ENCODE measurements at regions not wholly inside any gene's neighbourhood (a gene's known extent, or its start where the extent isn't known, plus 50 kb on each side); places are given as distances from the start of the nearest gene placed in this dataset.

DNA sequence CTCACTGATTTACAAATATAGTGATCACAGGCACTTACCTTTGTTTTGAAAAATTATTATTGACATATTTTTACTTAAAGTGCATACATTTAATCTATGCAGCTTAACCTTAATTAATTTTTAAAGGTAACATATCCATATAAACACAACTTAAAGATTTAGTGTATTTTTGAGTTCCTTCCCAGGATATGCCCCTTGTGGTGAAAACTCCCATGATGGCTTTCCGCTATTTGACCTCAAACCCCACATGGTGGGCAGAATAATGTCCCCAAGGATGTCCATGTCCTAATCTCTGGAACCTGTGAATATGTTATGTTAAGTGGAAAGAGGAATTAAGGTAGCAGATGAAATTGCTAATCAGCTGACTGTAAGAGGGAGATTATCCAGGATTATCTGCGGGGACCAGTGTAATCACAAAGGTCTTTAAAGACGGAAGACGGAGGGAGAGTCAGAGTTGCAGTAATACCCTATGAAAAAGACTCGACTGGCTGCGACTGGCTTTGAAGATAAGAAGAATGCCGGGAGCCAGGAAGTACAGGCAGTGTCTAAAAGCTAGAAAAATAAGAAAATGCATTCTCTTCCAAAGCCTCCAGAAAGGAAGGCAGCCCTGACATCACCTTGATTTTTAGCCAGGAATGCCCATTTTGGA is 193.9 kb downstream of the ICE1 start:
- no peaks in the 10 kb centered on the region for H3K9me3 ChIP-seq (replicated peaks; ENCODE audit: control insufficient read depth, insufficient read depth, low read length)
- no peak for FAIRE-seq
- ChIA-PET CTCF (no interaction called here), POLR2A (no interaction called here)
- H3K36me3 ChIP-seq (ENCODE audit: control insufficient read depth in 2 of 2, extremely low read depth in 1 of 2, insufficient read depth in 2 of 2, low read length in 2 of 2): no peaks in the 10 kb centered on the region
- BruUV-seq (replicated peaks): no TSS peak
- TF ChIP-seq JUN (IDR thresholded peaks at IDR 0.05; ENCODE audit: borderline replicate concordance, insufficient read depth, insufficient read length, low read depth) (no peak), GATA2 (IDR thresholded peaks at IDR 0.05; ENCODE audit: insufficient read depth, insufficient read length, low read depth, low read length) (no peak), FOS (IDR thresholded peaks at IDR 0.05; ENCODE audit: borderline replicate concordance, insufficient read depth, low read length) (no peak), POLR2AphosphoS5 (IDR thresholded peaks at IDR 0.05; ENCODE audit: insufficient read depth, low read depth, low read length) (no peak), EZH2 (IDR thresholded peaks at IDR 0.05; ENCODE audit: borderline replicate concordance, low read depth, low read length, severe bottlenecking) (no peak), POLR2A (IDR thresholded peaks at IDR 0.05; ENCODE audit: low read depth, low read length) (no peak), MYC (IDR thresholded peaks at IDR 0.05; ENCODE audit: low read depth, low read length) (no peak)
- TF ChIP-seq, protein P1, sequence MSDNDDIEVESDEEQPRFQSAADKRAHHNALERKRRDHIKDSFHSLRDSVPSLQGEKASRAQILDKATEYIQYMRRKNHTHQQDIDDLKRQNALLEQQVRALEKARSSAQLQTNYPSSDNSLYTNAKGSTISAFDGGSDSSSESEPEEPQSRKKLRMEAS (IDR thresholded peaks at IDR 0.05; ENCODE audit: insufficient read depth, insufficient read length): no peak
- TF ChIP-seq, protein P2, sequence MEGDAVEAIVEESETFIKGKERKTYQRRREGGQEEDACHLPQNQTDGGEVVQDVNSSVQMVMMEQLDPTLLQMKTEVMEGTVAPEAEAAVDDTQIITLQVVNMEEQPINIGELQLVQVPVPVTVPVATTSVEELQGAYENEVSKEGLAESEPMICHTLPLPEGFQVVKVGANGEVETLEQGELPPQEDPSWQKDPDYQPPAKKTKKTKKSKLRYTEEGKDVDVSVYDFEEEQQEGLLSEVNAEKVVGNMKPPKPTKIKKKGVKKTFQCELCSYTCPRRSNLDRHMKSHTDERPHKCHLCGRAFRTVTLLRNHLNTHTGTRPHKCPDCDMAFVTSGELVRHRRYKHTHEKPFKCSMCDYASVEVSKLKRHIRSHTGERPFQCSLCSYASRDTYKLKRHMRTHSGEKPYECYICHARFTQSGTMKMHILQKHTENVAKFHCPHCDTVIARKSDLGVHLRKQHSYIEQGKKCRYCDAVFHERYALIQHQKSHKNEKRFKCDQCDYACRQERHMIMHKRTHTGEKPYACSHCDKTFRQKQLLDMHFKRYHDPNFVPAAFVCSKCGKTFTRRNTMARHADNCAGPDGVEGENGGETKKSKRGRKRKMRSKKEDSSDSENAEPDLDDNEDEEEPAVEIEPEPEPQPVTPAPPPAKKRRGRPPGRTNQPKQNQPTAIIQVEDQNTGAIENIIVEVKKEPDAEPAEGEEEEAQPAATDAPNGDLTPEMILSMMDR (IDR thresholded peaks at IDR 0.05; ENCODE audit: extremely low read depth in 1 of 2, insufficient read depth in 1 of 2, low read depth in 1 of 2, low read length in 2 of 2): no peak
- no peak overlapping the region for H2AFZ ChIP-seq (ENCODE audit: low read depth, low read length)
- H3K9me1 ChIP-seq (replicated peaks; ENCODE audit: control insufficient read depth, extremely low read depth, insufficient read depth, low read length): no peaks in the 10 kb centered on the region
- H3K9ac ChIP-seq (replicated peaks; ENCODE audit: extremely low read depth, insufficient read depth, low read length): no peak overlapping the region
- intact Hi-C loops (cut with micrococcal nuclease): no loop called here
- H4K20me1 ChIP-seq (replicated peaks; ENCODE audit: control insufficient read depth, extremely low read depth, insufficient read depth, low read length): no peaks in the 10 kb centered on the region
- dilution Hi-C loops (cut with MboI; ENCODE audit: extremely low pct_ligation_motif_present, low sequenced_read_pairs): no loop called here
- no peak for DNase-seq (ENCODE audit: low read depth, low spot score)
- no peak overlapping the region for H3K4me3 ChIP-seq (replicated peaks in 1 of 3; ENCODE audit: insufficient read depth in 1 of 3, low read depth in 1 of 3, low read length in 3 of 3)
- no peaks in the 10 kb centered on the region for H3K27me3 ChIP-seq (ENCODE audit: control insufficient read depth in 2 of 2, insufficient read depth in 2 of 2, low read length in 2 of 2)
- H3K27ac ChIP-seq (ENCODE audit: insufficient read depth, low read depth, low read length): no peak overlapping the region
- no peak overlapping the region for H3K4me2 ChIP-seq (ENCODE audit: insufficient read depth, low read length)
- H3K79me2 ChIP-seq (ENCODE audit: control insufficient read depth, insufficient read depth, low read length): no peaks in the 10 kb centered on the region
- no peaks in the 10 kb centered on the region for H3K4me1 ChIP-seq (ENCODE audit: control insufficient read depth, extremely low read depth, insufficient read depth, low read length)
